Retinal pigment epithelial cell (primary cell): ENCODE measurements at regions not wholly inside any gene's neighbourhood (a gene's known extent, or its start where the extent isn't known, plus 50 kb on each side); places are given as distances from the start of the nearest gene placed in this dataset.

ENCODE experiments used
- DNase-seq: peaks from one replicate; pipeline ENCODE4 v3.0.0-alpha.2; 2010; ENCODE audit warnings: low read depth
- H3K4me3 ChIP-seq: 2 replicates; pipeline ENCODE4 v1.5.1; 2011; ENCODE audit warnings: mild to moderate bottlenecking, low read length, control low read depth, moderate library complexity
- CTCF ChIP-seq: conservative IDR thresholded peaks from 2 replicates; pipeline ENCODE4 v1.5.1; 2011; ENCODE audit warnings: low read depth, low read length, control low read depth, inconsistent platforms

- H3K4me3 ChIP-seq: no peak overlapping the region
- TF ChIP-seq CTCF: no peak
- peak; percentile 4 for DNase-seq
These were observed 202.8 kb upstream of the GRID2 start for GRCh38 chr4:92100975-92101374.

GRCh38 chr4:92101737-92102172, 202.0 kb upstream of the GRID2 start:
- peak; percentile 78 for DNase-seq
- no peak overlapping the region for H3K4me3 ChIP-seq
- TF ChIP-seq CTCF: no peak

- H3K4me3 ChIP-seq: no peak overlapping the region
- no peak for TF ChIP-seq CTCF
- DNase-seq: peak; percentile 23
These were observed 199.3 kb upstream of the GRID2 start for GRCh38 chr4:92104506-92104905.

- DNase-seq: no peak
- no peak for TF ChIP-seq CTCF
- no peak overlapping the region for H3K4me3 ChIP-seq
These were observed 196.9 kb upstream of the GRID2 start for GRCh38 chr4:92106816-92107215.

GRCh38 chr4:92111493-92111892, 192.3 kb upstream of the GRID2 start:
- no peak overlapping the region for H3K4me3 ChIP-seq

GRCh38 chr4:92112805-92113204, 191.0 kb upstream of the GRID2 start:
- DNase-seq: no peak
- TF ChIP-seq CTCF: no peak
- H3K4me3 ChIP-seq: no peak overlapping the region

More at GRCh38 chr4:92111493-92111892, 192.3 kb upstream of the GRID2 start:
- no peak for TF ChIP-seq CTCF
- no peak for DNase-seq

GRCh38 chr4:92120810-92121498, 182.8 kb upstream of the GRID2 start:
- no peak for DNase-seq
- TF ChIP-seq CTCF: no peak
- no peak overlapping the region for H3K4me3 ChIP-seq
